Globus pallidus (tissue), 1 donor: ENCODE measurements at regions not wholly inside any gene's neighbourhood (a gene's known extent, or its start where the extent isn't known, plus 50 kb on each side); places are given as distances from the start of the nearest gene placed in this dataset.

ENCODE experiments used
- DNase-seq: peaks from one replicate; pipeline ENCODE4 v3.0.0-alpha.2; 2015; ENCODE audit warnings: low spot score

DNA sequence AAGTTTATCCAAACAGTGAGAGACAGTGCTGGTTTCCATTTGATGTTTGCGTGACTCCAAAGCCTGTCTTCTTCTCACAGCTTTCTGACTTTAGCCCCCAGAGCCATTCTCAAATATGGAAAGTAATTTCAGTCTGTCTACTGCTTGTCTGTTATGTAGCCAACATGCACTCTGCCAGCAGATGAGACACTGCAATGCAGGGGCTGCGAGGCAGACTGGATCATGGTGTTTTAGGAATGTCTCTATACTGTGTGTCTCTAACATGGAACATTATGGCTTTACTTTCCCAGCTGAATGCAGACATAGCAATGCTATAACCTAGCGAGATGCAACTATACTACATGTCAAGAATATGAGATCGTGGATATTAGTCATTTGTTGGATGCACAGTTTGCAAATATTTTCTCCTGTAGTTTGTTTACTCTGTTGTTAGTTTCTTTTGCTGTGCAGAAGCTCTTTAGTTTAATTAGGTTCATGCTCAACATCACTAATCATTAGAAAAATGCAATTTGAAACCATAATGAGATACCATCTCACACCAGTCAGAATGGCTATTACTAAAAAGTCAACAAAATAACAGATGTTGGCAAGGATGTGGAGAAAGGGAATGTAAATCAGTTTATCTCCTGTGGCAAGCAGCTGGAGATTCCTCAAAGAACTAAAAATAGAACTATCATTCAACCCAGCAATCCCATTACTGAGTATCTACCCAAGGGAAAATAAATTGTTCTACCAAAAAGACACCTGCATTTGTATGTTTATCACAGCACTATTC lies 235.8 kb upstream of the TMTC1 start:
- no peak for DNase-seq

DNA sequence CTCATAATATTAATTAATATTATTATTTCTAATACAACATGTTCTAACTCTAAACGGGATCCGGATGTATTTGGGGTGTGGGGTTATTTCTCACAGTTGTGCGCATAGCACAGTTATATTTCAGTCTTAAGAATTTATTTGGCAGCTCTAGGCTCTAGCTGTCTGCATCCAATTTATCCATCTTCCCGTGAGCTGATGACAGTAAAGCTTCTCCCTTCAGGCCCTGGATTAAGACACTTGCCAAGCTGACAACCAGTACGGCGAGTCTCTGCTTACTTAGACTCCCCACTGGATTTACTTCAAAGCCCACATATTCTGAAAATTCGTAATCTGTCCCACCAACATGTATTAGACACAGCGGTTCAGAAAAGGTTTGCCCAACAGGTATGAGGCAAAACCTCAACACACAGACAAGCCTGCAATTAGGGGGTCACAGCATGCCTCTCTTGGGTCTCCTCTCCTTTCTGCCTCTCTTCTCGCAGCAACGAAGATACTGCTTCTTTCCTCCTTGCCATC lies 232.9 kb upstream of the TMTC1 start:
- DNase-seq = no peak

DNA sequence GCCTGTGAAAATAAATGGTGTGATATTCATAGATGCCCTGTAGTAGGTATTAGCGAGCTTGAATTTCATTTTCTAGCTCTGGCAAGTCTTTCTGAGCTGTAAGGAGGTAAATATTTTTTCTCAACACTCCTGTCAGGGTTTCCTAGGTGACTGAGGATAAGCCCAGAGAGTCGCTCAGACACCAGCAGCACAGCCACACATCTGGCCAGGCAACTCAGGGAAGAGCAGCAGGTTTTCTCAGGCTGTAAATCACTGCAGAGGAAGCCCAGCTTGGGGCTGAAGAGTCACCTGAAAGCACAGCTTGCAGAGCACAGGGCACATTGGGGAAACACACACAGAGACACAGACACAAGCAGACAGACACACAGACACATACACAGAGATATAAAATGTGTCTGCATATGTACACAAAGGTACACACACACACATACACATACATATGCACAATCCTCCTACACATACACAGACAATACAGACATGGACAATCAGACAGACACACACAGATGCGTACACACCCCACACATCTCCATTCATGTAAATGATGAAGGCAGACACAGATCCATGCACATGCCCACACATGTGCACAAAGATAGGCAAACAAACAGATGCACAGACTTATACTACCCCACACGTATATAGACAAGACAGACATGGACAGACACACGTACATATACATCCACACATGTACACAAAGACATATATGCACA lies 232.0 kb upstream of the TMTC1 start:
- DNase-seq = no peak

DNA sequence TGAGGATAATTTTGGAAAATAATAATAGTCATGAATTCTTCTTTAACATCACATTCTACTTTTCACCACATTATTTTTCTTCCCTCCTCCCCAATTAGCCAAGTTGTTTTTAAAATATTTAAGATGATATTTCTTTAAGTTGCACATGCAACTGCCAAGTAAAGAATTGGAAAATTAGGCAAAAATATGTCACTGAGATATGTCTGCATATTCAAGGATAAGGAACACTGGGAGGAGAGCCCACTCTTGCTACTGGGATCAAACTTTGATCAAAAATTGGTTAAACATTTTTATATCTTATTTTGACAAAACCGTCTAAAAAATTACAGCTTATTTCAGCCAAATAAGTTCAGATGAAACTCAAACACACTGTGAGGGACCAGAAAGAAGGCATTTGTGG lies 231.2 kb upstream of the TMTC1 start:
- no peak for DNase-seq

DNA sequence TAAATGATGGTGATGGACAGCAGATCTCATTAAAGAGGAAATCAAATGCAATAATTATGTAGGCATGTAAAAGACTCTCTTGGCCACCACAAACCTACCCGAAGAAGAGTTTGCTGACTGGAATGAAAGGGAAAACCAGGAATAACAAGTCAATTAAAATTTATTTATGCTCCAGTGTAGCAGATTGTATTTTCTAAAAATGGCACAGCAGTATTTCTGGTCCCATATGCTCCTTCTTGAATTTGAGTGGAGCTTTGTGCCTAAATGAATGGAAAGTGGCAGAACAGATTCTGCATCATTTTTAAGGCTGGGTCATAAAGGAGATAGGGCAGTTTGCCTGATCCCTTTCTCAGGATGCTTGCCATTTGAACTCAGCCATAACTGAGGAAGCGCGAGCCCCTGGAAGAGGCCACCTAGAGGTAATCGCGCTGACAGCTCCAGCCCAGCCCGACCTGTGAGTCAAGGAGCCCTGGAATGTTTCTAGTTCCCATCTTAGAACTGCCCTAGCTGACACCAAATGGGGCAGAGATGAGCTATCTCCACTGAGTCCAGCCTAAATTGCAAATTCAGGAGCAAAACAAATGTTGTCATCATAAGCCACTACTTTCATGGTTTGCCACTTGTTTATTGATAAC lies 229.2 kb upstream of the TMTC1 start:
- no peak for DNase-seq

DNA sequence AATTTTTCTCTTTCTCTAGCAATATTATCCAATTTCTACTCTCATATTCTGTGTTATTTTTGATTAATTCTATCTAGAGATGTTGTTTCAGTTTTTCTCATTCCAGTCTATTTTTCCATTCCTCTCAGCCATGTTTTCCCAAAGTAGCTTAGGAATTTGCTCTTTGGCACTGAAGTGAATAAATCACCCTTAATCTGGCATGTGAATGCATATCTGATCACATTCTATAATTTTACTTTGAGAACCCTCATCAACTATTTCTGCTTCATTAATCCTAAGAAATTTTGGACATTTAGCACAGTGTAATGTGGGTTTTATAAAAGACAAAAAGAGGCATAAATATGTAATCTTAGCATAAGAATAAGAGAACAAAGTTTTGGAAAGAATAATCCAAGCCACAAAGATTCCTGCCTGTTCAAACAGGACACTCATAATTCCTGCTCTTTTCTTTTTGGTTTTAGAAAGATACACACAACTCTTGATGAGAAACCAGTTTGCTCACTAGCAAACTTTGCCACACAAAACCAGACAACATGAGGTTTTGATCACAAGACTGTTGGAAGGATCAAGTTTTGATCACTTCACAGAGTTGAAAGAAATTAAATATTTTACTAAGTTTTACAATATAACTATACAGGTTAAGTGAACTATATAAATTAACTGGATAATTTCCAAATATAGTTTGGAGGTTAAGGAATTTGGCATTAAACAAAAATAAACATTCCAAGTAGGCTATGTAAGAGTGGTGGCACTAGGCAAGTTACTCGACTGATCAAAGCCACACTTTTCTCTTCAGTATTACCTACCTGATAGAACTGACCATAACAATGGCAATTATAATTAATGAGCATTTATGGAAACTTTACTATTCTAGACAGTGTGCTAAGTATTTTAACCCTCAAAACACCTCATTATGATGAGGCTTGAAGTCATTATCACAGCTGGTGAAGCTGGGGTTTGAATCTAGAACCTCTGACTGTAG lies 226.6 kb upstream of the TMTC1 start:
- no peak for DNase-seq

DNA sequence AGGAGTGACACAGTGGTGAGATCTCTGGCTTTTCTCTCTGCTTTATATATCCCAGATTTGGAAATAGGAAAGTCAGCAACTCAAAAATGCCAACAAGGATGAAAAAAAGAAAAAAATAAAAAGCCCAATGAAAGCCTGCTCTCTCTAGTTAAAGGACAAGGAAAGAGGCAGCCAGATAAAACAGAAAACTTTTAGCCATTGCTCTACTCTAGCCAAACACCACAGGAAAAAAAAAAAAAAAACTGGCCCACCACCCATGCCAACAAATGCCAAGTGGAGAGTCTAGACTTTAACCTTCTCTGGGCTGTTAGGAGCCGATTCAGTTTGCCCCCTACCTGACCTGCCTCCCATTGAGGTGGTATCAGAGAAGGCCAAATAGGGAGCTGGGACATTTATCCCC lies 222.3 kb upstream of the TMTC1 start:
- no peak for DNase-seq

DNA sequence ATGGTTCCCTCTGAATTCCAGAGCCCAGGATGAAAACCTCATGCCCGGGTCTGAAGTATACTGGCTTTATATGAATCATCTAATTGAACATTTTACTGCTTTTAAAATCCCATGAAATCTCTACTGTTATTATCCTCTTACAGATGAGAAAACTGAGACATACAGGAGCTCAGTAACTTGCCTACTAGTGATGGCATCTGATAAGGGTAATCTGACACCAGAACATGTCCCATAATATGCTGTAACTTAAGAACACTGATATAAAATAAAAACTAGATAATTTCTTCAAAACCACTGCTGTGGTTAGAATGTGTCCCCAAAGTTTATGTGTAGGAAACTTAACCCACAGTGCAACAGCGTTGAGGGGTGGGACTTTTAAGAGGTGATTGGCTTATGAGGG lies 219.6 kb upstream of the TMTC1 start:
- no peak for DNase-seq

DNA sequence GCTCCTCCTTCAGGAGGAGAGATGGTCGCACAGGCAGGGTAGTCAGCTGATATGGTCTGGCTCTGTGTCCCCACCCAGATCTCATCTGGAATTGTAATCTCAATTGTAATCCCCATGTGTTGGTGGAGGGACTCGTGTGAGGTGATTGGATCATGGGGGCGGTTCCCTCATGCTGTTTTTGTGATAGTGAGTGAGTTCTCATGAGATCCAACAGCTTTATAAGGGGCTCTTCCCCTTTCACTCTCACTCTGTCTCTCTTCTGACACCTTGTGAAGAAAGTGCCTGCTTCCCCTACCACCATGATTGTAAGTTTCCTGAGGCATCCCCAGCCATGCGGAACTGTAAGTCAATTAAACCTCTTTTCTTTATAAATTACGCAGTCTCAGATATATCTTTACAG lies 218.9 kb upstream of the TMTC1 start:
- DNase-seq = no peak

DNA sequence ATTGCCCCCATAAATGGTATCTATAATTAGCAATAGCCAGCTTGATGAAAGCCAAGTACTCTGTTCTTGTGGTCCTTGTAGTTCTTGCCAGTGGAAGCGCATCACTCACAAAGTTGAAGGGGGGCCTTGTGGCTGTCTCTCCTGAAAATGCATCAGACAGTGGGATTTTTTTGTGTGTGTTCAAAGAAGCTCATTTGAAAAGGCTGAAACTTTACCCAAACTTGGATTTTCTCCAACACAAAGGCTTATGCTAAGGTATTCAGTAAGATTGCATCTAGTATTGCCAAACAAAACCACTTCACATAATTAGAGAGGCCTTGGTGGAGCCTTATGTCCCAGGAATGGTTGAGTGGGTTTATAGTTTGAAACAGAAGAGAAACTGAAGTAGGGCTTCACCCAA lies 216.7 kb upstream of the TMTC1 start:
- DNase-seq = no peak

DNA sequence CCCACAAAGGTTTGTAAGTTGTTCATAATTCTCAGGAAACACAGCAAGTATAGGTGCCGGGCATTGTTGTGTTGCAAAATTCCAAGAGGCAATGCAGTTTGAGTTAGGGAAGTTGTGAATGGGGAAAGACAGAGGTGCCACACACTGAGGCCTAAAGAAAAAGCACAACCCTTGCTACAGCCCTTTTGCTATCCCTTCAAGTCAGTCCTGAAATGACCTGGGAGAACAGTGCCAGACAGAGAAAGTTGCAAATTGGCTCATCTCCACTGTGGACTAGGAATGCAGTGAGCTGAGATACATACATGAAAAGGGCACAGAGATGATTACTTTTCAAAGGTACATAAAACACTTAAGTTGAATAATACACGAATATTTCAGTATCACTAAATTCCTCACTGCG lies 213.3 kb upstream of the TMTC1 start:
- no peak for DNase-seq

DNA sequence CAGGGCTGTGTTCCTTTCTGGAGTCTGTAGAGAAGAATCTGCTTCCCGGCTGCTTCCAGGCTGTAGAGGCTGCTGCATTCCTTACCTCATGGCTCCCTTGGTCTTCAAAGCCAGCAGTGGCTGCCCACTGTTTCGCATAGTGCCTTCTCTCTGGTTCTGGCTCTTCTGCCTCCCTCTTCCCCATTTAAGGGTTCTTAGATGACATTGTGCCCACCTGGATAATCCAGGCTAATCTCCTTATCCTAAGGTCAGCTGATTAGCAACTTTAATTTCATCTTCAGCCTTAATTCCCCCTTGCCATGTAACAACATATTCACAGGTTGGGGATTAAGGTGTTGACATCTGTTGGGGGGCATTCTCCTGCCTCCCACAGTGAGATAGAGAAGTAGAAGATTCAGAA lies 208.6 kb upstream of the TMTC1 start:
- no peak for DNase-seq

DNA sequence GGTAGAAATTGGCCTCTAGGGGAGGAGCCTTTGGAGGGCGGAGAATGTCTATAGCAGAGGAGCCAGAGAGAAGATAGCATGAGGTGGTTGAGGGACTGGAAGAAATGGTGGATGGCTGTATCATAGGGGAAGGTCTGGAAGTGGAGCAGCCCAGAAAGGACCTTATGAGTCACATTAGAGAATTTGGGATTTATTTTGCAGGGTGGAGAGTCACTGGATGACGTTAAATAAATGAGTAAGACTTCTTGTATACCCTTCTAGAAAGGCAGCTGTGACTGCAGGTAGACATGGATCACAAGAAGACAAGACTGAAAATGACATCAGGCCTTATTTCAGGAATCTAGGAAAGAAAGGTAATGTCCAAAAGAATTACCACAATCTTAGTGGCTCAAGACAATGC lies 208.2 kb upstream of the TMTC1 start:
- no peak for DNase-seq

DNA sequence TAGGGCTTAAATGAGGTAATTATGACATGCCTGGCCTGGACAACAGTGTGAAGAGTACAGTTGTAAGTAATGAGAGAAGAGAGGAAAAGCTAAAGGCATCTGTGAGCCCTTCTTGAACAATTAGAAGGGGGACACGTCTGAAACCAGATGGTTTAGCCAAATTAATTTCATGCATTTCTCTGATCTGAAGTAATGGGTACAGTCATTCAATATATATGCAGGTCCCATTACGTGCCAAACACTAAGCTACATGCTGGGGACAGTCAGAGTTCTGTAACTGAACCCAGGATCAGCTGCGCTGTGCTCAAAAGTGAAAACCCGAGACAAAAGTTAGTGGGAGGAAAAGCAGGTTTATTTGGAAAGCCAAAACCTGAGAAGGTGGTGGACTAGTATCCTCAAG lies 207.2 kb upstream of the TMTC1 start:
- DNase-seq = no peak

DNA sequence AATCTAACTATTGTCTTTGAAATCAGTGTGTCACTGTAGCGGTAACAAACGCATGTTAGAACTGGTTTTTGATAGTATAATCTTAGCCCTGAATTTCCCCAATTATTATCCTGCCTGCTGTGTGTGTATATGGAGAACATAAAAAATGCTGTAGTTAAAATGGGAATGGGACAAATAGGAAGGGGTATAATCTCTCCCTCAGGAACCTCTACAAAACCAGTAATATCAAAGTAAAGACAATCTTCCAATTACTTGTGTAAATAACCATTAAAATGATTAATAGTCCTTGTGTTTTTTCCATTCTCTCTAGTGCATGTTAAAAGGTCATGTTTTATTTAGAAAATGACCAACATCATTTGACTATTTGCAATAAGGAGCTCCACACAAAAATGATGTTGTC lies 200.1 kb upstream of the TMTC1 start:
- no peak for DNase-seq

DNA sequence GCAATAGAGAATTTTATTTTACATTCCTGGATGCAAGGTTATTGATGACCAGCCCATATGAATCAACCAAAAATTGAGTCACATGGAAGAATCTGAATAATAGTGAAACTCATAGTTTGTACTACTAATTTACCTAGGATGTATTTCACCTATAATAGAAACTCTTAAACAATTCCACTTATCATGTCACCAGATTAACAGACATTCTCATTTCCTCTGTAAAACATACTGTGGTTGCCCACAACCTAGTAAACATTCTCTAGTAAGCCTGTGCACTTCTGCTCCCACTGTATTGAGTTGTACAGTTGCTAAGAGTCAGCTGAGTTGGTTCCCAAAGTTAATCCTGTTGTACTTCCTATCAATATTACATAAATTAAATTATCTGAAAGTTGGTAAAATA lies 196.6 kb upstream of the TMTC1 start:
- DNase-seq = no peak

DNA sequence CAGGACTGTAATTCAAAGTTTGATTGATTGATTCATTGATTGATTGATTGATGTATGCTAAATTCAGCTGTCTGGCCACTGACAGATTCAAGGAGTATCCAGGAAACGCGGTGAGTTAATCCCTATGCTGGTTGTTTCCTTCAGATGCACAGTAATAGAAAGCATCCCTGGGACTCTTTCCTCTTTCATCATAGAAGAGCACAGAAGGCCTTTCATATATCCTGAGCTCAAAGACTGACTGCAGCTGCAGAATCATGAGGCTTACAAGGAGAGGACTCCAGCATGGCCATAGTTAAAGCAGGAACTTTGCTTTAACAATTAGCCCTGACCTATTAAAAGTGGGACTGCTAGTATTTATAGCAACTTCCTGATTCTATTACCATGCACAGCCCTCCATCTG lies 187.7 kb upstream of the TMTC1 start:
- no peak for DNase-seq

DNA sequence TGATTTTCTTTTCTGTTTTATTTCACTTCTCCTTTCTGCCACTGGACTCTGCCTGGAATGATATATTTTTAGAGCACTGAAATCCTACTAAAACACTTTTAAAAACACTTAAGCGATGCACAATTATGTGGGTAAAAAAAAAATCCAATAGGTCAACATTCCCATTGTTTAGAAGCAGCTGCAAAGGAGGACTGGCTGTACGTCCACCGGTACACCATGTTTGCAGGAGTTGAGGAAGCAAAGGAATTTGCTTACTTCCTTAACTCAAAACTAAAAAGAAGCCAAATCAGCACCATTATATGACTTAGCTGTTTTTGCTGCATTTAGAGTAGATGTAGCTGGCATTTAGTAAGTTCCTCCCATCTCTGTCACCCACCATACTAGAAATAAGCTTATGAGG lies 186.8 kb upstream of the TMTC1 start:
- DNase-seq = no peak

DNA sequence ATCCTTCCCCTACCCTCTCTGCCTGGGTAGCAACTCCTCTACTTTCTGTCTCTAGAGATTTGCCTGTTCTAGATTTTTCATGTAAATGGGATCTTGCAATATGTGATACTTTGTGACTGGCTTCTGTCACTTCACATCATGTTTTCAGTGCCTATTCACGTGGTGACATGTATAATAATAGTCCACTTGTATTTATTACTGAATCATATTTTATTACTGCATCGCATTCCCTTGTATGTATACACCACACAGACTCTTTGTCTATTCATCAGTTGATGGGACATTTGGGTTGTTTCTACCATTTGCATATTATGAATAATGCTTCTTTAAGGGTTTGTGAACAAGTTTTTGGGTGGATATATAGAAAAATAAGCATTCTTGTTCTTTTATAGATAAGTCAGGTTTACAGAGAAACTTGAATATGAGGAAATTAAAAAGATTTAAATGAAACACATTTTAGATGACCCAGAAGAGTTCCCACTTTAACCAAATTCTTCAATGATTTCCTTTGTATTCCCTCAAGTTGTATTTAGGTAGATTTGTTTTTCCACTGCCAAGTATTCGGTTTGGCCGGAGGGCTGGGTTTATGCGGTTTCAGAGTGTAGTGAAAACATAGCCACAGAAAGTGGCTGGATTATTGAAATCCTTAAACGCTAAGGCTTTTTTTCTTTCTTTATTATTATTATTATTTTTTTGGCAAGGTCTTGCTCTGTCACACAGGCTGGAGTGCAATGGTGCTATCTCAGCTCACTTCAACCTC lies 178.7 kb upstream of the TMTC1 start:
- no peak for DNase-seq

DNA sequence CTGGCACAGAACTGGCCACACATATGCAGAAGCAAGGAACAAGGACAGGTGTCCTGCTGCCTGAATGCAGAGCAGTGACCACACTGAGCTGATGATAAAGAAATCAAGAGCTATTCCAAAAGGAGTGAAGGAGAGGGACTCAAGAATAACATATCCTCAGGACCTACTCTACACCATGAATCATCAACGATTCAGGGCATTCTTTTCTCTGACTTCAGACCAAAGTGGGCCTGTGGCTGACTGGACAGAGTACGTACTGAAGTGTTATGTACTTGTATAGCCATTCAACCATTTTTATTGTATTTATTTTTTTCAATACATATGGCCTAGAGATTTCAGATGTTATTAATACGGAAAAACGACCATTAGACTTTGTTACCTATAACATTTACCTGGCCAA lies 177.5 kb upstream of the TMTC1 start:
- no peak for DNase-seq

DNA sequence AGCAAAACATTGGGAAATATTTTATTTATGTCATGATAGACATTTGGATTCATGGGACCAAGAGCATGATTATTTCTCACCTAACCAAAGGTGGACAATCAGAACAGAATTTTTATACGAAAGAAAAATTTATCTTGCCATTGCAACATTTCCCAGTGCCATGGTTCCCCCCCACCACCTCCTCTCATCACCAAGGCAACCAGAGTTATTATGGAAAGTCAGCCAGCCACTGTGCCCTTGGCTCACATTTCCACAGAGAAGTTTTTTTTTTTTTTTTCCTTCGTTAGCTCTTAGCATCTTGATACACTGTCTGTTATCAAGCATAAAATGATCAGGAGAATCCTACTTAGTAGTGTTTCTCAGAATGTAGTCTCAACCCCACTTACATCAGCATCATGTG lies 176.4 kb upstream of the TMTC1 start:
- DNase-seq = no peak
